B cell (primary cell): ENCODE measurements at regions not wholly inside any gene's neighbourhood (a gene's known extent, or its start where the extent isn't known, plus 50 kb on each side); places are given as distances from the start of the nearest gene placed in this dataset.

Experiments
- ATAC-seq: fragments of 200-7000 bp; cut with Tn5 transposase; one replicate; pipeline ENCODE4 v1.10.0; 2021; ENCODE audit warnings: low read depth, mild to moderate bottlenecking, moderate number of reproducible peaks, moderate library complexity
- CTCF ChIA-PET: fragments of 350-600 bp; sonication (Branson Sonifier 250); formaldehyde crosslinking; loops from one replicate; lab custom pipeline; 2021; ENCODE audit warnings: antibody characterized with exemption, inconsistent platforms; lab: Charles Lee
- POLR2A ChIA-PET: fragments of 350-600 bp; sonication (Branson Sonifier 250); formaldehyde crosslinking; loops from one replicate; lab custom pipeline; 2021; ENCODE audit warnings: antibody characterized with exemption; lab: Charles Lee
- DNase-seq: peaks from one replicate; pipeline ENCODE4 v3.0.0; 2013
- H2AFZ ChIP-seq: 2 replicates; pipeline ENCODE4 v1.6.1; 2012; ENCODE audit warnings: mild to moderate bottlenecking, low read depth, low read length; ENCODE audit not compliant: insufficient read depth, poor library complexity, severe bottlenecking
- H3K27ac ChIP-seq, 2 donors: 1 replicate in 1 of 2; 2 replicates in 1 of 2; pipeline ENCODE4 v1.5.1; 2012 to 2013; ENCODE audit warnings: low read length in 2 of 2, mild to moderate bottlenecking in 2 of 2, moderate library complexity in 1 of 2
- H3K27me3 ChIP-seq, 4 experiments: fragments of 200-600 bp in 1 of 4; sonication (generic) in 1 of 4; replicated peaks in 1 of 4; 1 replicate in 2 of 4; 2 replicates in 2 of 4; pipeline versions ENCODE4 v1.6.1 to v1.7.0; 2013 to 2016; ENCODE audit warnings: low read length in 3 of 4, mild to moderate bottlenecking in 2 of 4, mixed read lengths in 1 of 4, moderate library complexity in 1 of 4; ENCODE audit not compliant: insufficient read depth in 4 of 4, control insufficient read depth in 3 of 4; ENCODE audit errors: control extremely low read depth in 1 of 4
- H3K36me3 ChIP-seq, 2 experiments: replicated peaks in 1 of 2; 1 replicate in 1 of 2; 2 replicates in 1 of 2; pipeline versions ENCODE4 v1.6.1 to v1.7.1; 2013; ENCODE audit warnings: low read length in 1 of 2; ENCODE audit not compliant: insufficient read depth in 2 of 2, control insufficient read depth in 1 of 2; ENCODE audit errors: control extremely low read depth in 1 of 2, extremely low read depth in 1 of 2
- H3K4me1 ChIP-seq, 2 donors: fragments of 200-600 bp in 1 of 2; sonication (generic) in 1 of 2; 1 replicate in 1 of 2; 2 replicates in 1 of 2; pipeline versions ENCODE4 v1.5.1 to v1.6.1; 2013 to 2017; ENCODE audit warnings: low read length in 2 of 2; ENCODE audit not compliant: control insufficient read depth in 2 of 2, insufficient read depth in 2 of 2
- H3K4me2 ChIP-seq: replicated peaks from 2 replicates; pipeline ENCODE3; 2012; ENCODE audit warnings: mild to moderate bottlenecking, low read depth, low read length; ENCODE audit not compliant: poor library complexity, severe bottlenecking
- H3K4me3 ChIP-seq, 5 experiments: fragments of 200-600 bp in 1 of 5; sonication (generic) in 1 of 5; 1 replicate in 3 of 5; 2 replicates in 2 of 5; pipeline versions ENCODE4 v1.5.1 to v1.7.0; 2011 to 2016; ENCODE audit warnings: low read length in 4 of 5, mild to moderate bottlenecking in 4 of 5, low read depth in 2 of 5, control low read depth in 1 of 5, moderate library complexity in 1 of 5; ENCODE audit not compliant: insufficient read depth in 1 of 5; ENCODE audit errors: control extremely low read depth in 1 of 5, extremely low read depth in 1 of 5
- H3K79me2 ChIP-seq: fragments of 200-600 bp; sonication (generic); one replicate; pipeline ENCODE4 v1.6.0; 2016; ENCODE audit warnings: low read length; ENCODE audit not compliant: control insufficient read depth, insufficient read depth
- H3K9ac ChIP-seq: fragments of 200-600 bp; sonication (generic); 2 replicates; pipeline ENCODE4 v1.6.1; 2017; ENCODE audit warnings: mild to moderate bottlenecking, low read length, moderate library complexity
- H3K9me3 ChIP-seq, 3 donors: one replicate each; pipeline versions ENCODE4 v1.6.1 to v1.7.1; 2013; ENCODE audit warnings: low read length in 2 of 3; ENCODE audit not compliant: control insufficient read depth in 2 of 3, insufficient read depth in 1 of 3; ENCODE audit errors: control extremely low read depth in 1 of 3
- H4K20me1 ChIP-seq: 2 replicates; pipeline ENCODE4 v1.6.0; 2012; ENCODE audit warnings: mild to moderate bottlenecking, low read length; ENCODE audit not compliant: insufficient read depth, control insufficient read depth, poor library complexity, severe bottlenecking
- H3K27ac Mint-ChIP-seq: one replicate; pipeline ENCODE4 v1.8.0; 2021; ENCODE audit warnings: mixed read lengths
- H3K27me3 Mint-ChIP-seq: one replicate; pipeline ENCODE4 v1.8.0; 2021; ENCODE audit warnings: mixed read lengths
- H3K4me1 Mint-ChIP-seq: one replicate; pipeline ENCODE4 v1.8.0; 2021; ENCODE audit warnings: mixed read lengths
- H3K4me3 Mint-ChIP-seq: one replicate; pipeline ENCODE4 v1.8.0; 2021; ENCODE audit warnings: mixed read lengths
- H3K9me3 Mint-ChIP-seq: one replicate; pipeline ENCODE4 v1.8.0; 2022; ENCODE audit warnings: mixed read lengths; ENCODE audit not compliant: insufficient read depth
- CTCF ChIP-seq: fragments of 200-600 bp; IDR thresholded peaks from one replicate; pipeline ENCODE4 v1.8.0; 2022; ENCODE audit warnings: antibody characterized with exemption, mild to moderate bottlenecking
- EZH2 ChIP-seq: IDR thresholded peaks from 2 replicates; pipeline ENCODE4 v1.6.1; 2012; ENCODE audit warnings: borderline replicate concordance, low read depth, mild to moderate bottlenecking, moderate library complexity, low read length; ENCODE audit not compliant: insufficient read depth, poor library complexity, severe bottlenecking
- WGBS: methylation state at CpG from one replicate; pipeline ENCODE4 v1.1.5; 2013; ENCODE audit warnings: missing lambda C conversion rate; ENCODE audit not compliant: insufficient coverage; 5-methylcytosine and 5-hydroxymethylcytosine counted together
- intact Hi-C: fragments of 100-400 bp; cut with micrococcal nuclease; formaldehyde crosslinking; loops from one replicate; pipeline ENCODE4 v1.10.0; 2022

- WGBS, result no CpG with 5 or more reads among the region's 2 CpGs
- intact Hi-C loops, result loop anchor here (10.0 kb wide), 1 partner anchor 51 kb away; no protein-coding TSS in a partner anchor
- Histone ChIP-seq H3K27me3 (no peaks in the 10 kb centered on the region), H3K9me3 (no peaks in the 10 kb centered on the region), H4K20me1 (no peaks in the 10 kb centered on the region), H3K4me2 (no peak overlapping the region), H3K79me2 (no peaks in the 10 kb centered on the region), H3K36me3 (no peaks in the 10 kb centered on the region), H3K27ac (no peak overlapping the region), H3K4me1 (peaks cover 1 to 5% of the 10 kb centered on the region in 2 donors), H2AFZ (no peak overlapping the region), H3K4me3 (no peak overlapping the region), H3K9ac (no peak overlapping the region)
- Mint-ChIP-seq H3K27ac (no peak overlapping the region), H3K27me3 (no peaks in the 10 kb centered on the region), H3K4me3 (no peak overlapping the region), H3K9me3 (no peaks in the 10 kb centered on the region), H3K4me1 (peaks cover 15% of the 10 kb centered on the region)
- DNase-seq, result no peak
- ChIA-PET POLR2A (no interaction called here), CTCF (no interaction called here)
- TF ChIP-seq CTCF (no peak), EZH2 (no peak)
- ATAC-seq, result no peak
These were observed 191.9 kb upstream of the DUSP10 start for GRCh38 chr1:221933814-221934213.

- Histone ChIP-seq H3K36me3 (no peaks in the 10 kb centered on the region), H3K9me3 (peaks cover 0 to 5% (median 0%) of the 10 kb centered on the region in 3 donors), H3K9ac (no peak overlapping the region), H3K27me3 (no peaks in the 10 kb centered on the region), H3K27ac (no peak overlapping the region), H4K20me1 (no peaks in the 10 kb centered on the region), H3K79me2 (no peaks in the 10 kb centered on the region), H2AFZ (no peak overlapping the region), H3K4me1 (no peaks in the 10 kb centered on the region), H3K4me3 (no peak overlapping the region), H3K4me2 (no peak overlapping the region)
- no peaks in the 10 kb centered on the region for H3K4me1 Mint-ChIP-seq
- no peaks in the 10 kb centered on the region for H3K9me3 Mint-ChIP-seq
- POLR2A ChIA-PET, result no interaction called here
- no peak for DNase-seq
- no peak overlapping the region for H3K27ac Mint-ChIP-seq
- WGBS, result 90% methylated on average over 2 of the region's 4 CpGs
- no peak for ATAC-seq
- H3K4me3 Mint-ChIP-seq, result no peak overlapping the region
- CTCF ChIA-PET, result interaction anchor here (0.8 to 0.9 kb wide), 2 partner anchors 9 to 13 kb away, joined by 3 to 4 read pairs; no protein-coding TSS in a partner anchor
- no peaks in the 10 kb centered on the region for H3K27me3 Mint-ChIP-seq
- TF ChIP-seq CTCF (no peak), EZH2 (no peak)
- intact Hi-C loops, result no loop called here
These were observed 184.6 kb upstream of the DUSP10 start for GRCh38 chr1:221926441-221926840.
